Sigmoid colon (tissue), 4 donors: ENCODE measurements at regions not wholly inside any gene's neighbourhood (a gene's known extent, or its start where the extent isn't known, plus 50 kb on each side); places are given as distances from the start of the nearest gene placed in this dataset.

Experiments
- EP300 ChIP-seq, 4 donors: sonication (generic); formaldehyde crosslinking; IDR thresholded peaks; one replicate each; pipeline ENCODE4 v1.6.1; 2017; ENCODE audit warnings: antibody characterized with exemption in 4 of 4
- POLR2A ChIP-seq, 2 donors: fragments of 450-650 bp; IDR thresholded peaks; one replicate each; pipeline ENCODE4 v1.6.1; 2016; ENCODE audit warnings: antibody characterized with exemption in 2 of 2, mild to moderate bottlenecking in 2 of 2, moderate library complexity in 2 of 2
- POLR2AphosphoS5 ChIP-seq, 4 donors: sonication (generic); formaldehyde crosslinking; IDR thresholded peaks; one replicate each; pipeline ENCODE4 v1.6.1; 2017; ENCODE audit warnings: antibody characterized with exemption in 4 of 4
- TF ChIP-seq, protein P1 (sequence below), 4 experiments: fragments of 450-650 bp in 3 of 4; fragments of 200-600 bp in 1 of 4; IDR thresholded peaks; one replicate each; pipeline ENCODE4 v1.5.1; 2016 to 2019; ENCODE audit warnings: antibody characterized with exemption in 4 of 4, mild to moderate bottlenecking in 3 of 4, moderate library complexity in 2 of 4

DNA sequence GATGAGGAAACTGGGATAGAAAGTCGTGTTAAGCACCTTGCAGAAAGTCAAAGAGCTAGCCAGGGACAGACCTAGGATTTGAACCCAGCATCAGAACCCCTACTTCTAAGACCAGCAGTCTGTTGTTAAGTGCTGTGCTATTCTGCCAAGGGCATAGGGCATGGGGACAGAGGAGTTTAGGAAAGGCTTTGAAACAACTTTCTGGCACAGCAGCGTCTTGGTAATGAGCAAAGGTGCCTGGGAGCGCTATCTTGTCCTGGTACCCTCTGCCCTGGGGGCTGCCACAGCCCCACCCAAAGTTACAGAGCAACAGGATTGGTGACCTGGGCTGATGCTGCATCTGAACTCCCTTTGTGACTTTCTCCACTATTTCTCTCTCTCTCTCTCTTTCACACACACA lies 1108.1 kb downstream of the BCL11B start:
- TF ChIP-seq POLR2A (IDR thresholded peaks at IDR 0.05) (no peak), POLR2AphosphoS5 (IDR thresholded peaks at IDR 0.05) (no peak), EP300 (IDR thresholded peaks at IDR 0.05) (no peak)
- TF ChIP-seq, protein P1, sequence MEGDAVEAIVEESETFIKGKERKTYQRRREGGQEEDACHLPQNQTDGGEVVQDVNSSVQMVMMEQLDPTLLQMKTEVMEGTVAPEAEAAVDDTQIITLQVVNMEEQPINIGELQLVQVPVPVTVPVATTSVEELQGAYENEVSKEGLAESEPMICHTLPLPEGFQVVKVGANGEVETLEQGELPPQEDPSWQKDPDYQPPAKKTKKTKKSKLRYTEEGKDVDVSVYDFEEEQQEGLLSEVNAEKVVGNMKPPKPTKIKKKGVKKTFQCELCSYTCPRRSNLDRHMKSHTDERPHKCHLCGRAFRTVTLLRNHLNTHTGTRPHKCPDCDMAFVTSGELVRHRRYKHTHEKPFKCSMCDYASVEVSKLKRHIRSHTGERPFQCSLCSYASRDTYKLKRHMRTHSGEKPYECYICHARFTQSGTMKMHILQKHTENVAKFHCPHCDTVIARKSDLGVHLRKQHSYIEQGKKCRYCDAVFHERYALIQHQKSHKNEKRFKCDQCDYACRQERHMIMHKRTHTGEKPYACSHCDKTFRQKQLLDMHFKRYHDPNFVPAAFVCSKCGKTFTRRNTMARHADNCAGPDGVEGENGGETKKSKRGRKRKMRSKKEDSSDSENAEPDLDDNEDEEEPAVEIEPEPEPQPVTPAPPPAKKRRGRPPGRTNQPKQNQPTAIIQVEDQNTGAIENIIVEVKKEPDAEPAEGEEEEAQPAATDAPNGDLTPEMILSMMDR (IDR thresholded peaks at IDR 0.05): no peak
